Keratinocyte (primary cell): ENCODE measurements at regions not wholly inside any gene's neighbourhood (a gene's known extent, or its start where the extent isn't known, plus 50 kb on each side); places are given as distances from the start of the nearest gene placed in this dataset.

Experiments
- DNase-seq: peaks from one replicate; pipeline ENCODE4 v3.0.0-alpha.2; 2011; ENCODE audit warnings: low read depth, missing footprints, low spot score
- FAIRE-seq: peaks from 2 replicates; lab custom pipeline; 2011; peaks lifted over from hg19 to GRCh38; lab: Jason Lieb, UNC
- H2AFZ ChIP-seq: 2 replicates; pipeline ENCODE4 v1.6.0; 2012; ENCODE audit warnings: low read length, control low read depth, inconsistent platforms; ENCODE audit not compliant: control insufficient read depth
- H3K27ac ChIP-seq: 2 replicates; pipeline ENCODE4 v1.5.1; 2011; ENCODE audit warnings: low read length; ENCODE audit not compliant: control insufficient read depth, insufficient read depth
- H3K27me3 ChIP-seq: 3 replicates; pipeline ENCODE4 v1.6.0; 2011; ENCODE audit warnings: low read length; ENCODE audit not compliant: control insufficient read depth, insufficient read depth; ENCODE audit errors: extremely low read depth
- H3K36me3 ChIP-seq, 2 experiments: 2 replicates in 1 of 2; 3 replicates in 1 of 2; pipeline ENCODE4 v1.5.1; 2011; ENCODE audit warnings: low read length in 2 of 2, mild to moderate bottlenecking in 1 of 2; ENCODE audit not compliant: control insufficient read depth in 2 of 2, insufficient read depth in 2 of 2; ENCODE audit errors: extremely low read depth in 1 of 2
- H3K4me1 ChIP-seq: 3 replicates; pipeline ENCODE4 v1.5.1; 2011; ENCODE audit warnings: low read length; ENCODE audit not compliant: control insufficient read depth, insufficient read depth; ENCODE audit errors: extremely low read depth
- H3K4me2 ChIP-seq: 3 replicates; pipeline ENCODE4 v1.6.0; 2011; ENCODE audit warnings: low read depth, low read length; ENCODE audit not compliant: control insufficient read depth, insufficient read depth; ENCODE audit errors: extremely low read depth
- H3K4me3 ChIP-seq, 3 experiments: fragments of 200-600 bp in 1 of 3; sonication (generic) in 1 of 3; 2 replicates in 2 of 3; 3 replicates in 1 of 3; pipeline ENCODE4 v1.5.1; 2011 to 2016; ENCODE audit warnings: low read length in 3 of 3, mild to moderate bottlenecking in 3 of 3, control low read depth in 2 of 3, inconsistent platforms in 1 of 3, low read depth in 1 of 3, mixed read lengths in 1 of 3, mixed run types in 1 of 3, moderate library complexity in 1 of 3; ENCODE audit not compliant: control insufficient read depth in 2 of 3, insufficient read depth in 2 of 3; ENCODE audit errors: extremely low read depth in 1 of 3
- H3K79me2 ChIP-seq: 2 replicates; pipeline ENCODE4 v1.6.0; 2012; ENCODE audit warnings: low read length; ENCODE audit not compliant: control insufficient read depth, insufficient read depth
- H3K9ac ChIP-seq: 3 replicates; pipeline ENCODE4 v1.6.0; 2011; ENCODE audit warnings: low read length; ENCODE audit not compliant: control insufficient read depth, insufficient read depth; ENCODE audit errors: extremely low read depth
- H3K9me1 ChIP-seq: 3 replicates; pipeline ENCODE4 v1.6.0; 2011; ENCODE audit warnings: low read length; ENCODE audit not compliant: control insufficient read depth, insufficient read depth; ENCODE audit errors: extremely low read depth
- H3K9me3 ChIP-seq: 2 replicates; pipeline ENCODE4 v1.5.1; 2012; ENCODE audit warnings: low read depth, low read length; ENCODE audit not compliant: control insufficient read depth
- H4K20me1 ChIP-seq: 3 replicates; pipeline ENCODE4 v1.6.0; 2011; ENCODE audit warnings: low read length; ENCODE audit not compliant: control insufficient read depth, insufficient read depth; ENCODE audit errors: extremely low read depth
- EZH2 ChIP-seq: IDR thresholded peaks from one replicate; pipeline ENCODE4 v1.6.1; 2012; ENCODE audit warnings: inconsistent platforms, mild to moderate bottlenecking, low read length, moderate library complexity
- dilution Hi-C: fragments of 300-500 bp; cut with MboI; formaldehyde crosslinking; loops from one replicate; pipeline ENCODE4 v1.7.0; 2020; ENCODE audit warnings: low sequenced_read_pairs; ENCODE audit not compliant: extremely low pct_ligation_motif_present
- TF ChIP-seq, protein P1 (sequence below), 3 experiments: IDR thresholded peaks in 1 of 3; conservative IDR thresholded peaks in 1 of 3; optimal IDR thresholded peaks in 1 of 3; 2 replicates in 2 of 3; 3 replicates in 1 of 3; pipeline versions ENCODE3 to v1.5.1; 2011; ENCODE audit warnings: low read length in 3 of 3, mild to moderate bottlenecking in 3 of 3, moderate library complexity in 2 of 3, control low read depth in 1 of 3, inconsistent platforms in 1 of 3; ENCODE audit not compliant: insufficient read depth in 2 of 3; ENCODE audit errors: extremely low read depth in 1 of 3

DNA sequence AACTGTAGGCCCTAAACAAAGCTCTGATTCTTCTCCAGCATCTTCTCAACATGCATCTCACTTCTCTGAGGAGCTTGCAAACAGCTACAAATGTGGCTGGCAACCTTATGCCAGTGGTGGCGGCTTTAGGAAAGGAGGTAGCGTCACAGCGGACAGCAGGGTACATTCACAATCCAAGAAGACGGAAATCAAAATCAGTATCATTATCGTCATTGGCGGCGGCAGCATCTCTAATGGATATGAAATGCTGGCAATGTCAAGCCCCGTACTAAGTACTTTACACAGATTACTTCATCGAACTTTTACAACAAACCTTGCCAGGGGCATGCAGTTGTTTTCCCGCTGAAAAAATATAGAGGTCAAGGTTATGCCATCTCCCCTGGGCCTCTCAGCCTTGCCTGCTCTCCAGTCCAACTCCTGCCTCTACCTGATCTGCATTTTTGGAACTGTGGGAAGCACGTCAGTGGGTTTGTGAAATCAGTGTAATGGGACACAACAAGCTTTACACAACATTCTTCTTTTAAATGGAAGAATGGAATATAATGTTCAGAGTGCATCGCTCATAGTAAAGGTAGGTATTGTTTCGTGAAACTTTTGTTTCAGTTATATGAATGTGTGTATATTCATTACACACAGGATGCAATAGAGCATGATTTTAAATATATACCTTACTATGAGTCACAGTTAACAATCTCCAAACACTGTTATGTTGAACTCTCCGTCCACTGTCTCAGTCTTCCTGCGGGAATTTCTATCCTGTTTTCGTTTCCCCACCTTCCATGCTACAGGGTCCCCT, 152.9 kb downstream of the TTC32 start:
- Histone ChIP-seq H3K27me3 (peaks cover 8% of the 10 kb centered on the region), H3K9ac (no peak overlapping the region), H3K79me2 (no peaks in the 10 kb centered on the region), H3K4me1 (no peaks in the 10 kb centered on the region), H3K36me3 (no peaks in the 10 kb centered on the region), H3K4me3 (no peak overlapping the region), H3K9me1 (no peaks in the 10 kb centered on the region), H3K27ac (no peak overlapping the region), H3K9me3 (no peaks in the 10 kb centered on the region), H2AFZ (no peak overlapping the region), H3K4me2 (no peak overlapping the region), H4K20me1 (no peaks in the 10 kb centered on the region)
- dilution Hi-C loops = no loop called here
- DNase-seq (no peak), FAIRE-seq (no peak)
- no peak for TF ChIP-seq EZH2
- TF ChIP-seq, protein P1, sequence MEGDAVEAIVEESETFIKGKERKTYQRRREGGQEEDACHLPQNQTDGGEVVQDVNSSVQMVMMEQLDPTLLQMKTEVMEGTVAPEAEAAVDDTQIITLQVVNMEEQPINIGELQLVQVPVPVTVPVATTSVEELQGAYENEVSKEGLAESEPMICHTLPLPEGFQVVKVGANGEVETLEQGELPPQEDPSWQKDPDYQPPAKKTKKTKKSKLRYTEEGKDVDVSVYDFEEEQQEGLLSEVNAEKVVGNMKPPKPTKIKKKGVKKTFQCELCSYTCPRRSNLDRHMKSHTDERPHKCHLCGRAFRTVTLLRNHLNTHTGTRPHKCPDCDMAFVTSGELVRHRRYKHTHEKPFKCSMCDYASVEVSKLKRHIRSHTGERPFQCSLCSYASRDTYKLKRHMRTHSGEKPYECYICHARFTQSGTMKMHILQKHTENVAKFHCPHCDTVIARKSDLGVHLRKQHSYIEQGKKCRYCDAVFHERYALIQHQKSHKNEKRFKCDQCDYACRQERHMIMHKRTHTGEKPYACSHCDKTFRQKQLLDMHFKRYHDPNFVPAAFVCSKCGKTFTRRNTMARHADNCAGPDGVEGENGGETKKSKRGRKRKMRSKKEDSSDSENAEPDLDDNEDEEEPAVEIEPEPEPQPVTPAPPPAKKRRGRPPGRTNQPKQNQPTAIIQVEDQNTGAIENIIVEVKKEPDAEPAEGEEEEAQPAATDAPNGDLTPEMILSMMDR (optimal IDR thresholded peaks at IDR 0.05 in 1 of 3, IDR thresholded peaks at IDR 0.05 in 1 of 3, conservative IDR thresholded peaks at IDR 0.05 in 1 of 3; ENCODE audit: extremely low read depth in 1 of 3, insufficient read depth in 2 of 3, low read length in 3 of 3) = no peak

DNA sequence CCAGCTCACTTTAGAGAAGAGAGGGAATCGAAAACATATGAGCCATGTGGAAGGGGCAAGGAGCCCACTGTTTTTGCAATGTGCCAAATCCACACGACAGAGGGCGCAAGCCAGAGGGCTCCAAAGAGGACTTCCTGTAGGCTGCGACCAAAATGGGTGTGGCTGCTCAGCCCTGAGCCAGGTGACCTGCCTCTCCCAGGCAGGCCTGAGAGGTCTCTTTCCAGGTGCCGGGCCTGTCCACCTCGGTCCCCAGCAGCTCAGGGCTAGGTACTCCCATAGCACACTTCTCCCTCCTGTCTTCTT, 153.8 kb downstream of the TTC32 start:
- FAIRE-seq (no peak), DNase-seq (no peak)
- dilution Hi-C loops = no loop called here
- no peak overlapping the region for H3K4me3 ChIP-seq
- peaks cover 8% of the 10 kb centered on the region for H3K27me3 ChIP-seq
- H3K9me3 ChIP-seq = no peaks in the 10 kb centered on the region
- no peak overlapping the region for H3K4me2 ChIP-seq
- no peaks in the 10 kb centered on the region for H3K79me2 ChIP-seq
- no peak overlapping the region for H3K27ac ChIP-seq
- H3K4me1 ChIP-seq = no peaks in the 10 kb centered on the region
- no peak overlapping the region for H2AFZ ChIP-seq
- H3K9ac ChIP-seq = no peak overlapping the region
- no peak for TF ChIP-seq EZH2
- TF ChIP-seq, protein P1 (optimal IDR thresholded peaks at IDR 0.05 in 1 of 3, IDR thresholded peaks at IDR 0.05 in 1 of 3, conservative IDR thresholded peaks at IDR 0.05 in 1 of 3; ENCODE audit: extremely low read depth in 1 of 3, insufficient read depth in 2 of 3, low read length in 3 of 3) = no peak
- H3K36me3 ChIP-seq = no peaks in the 10 kb centered on the region
- H4K20me1 ChIP-seq = no peaks in the 10 kb centered on the region
- no peaks in the 10 kb centered on the region for H3K9me1 ChIP-seq
